ENCODE measurements at regions not wholly inside any gene's neighbourhood (a gene's known extent, or its start where the extent isn't known, plus 50 kb on each side); places are given as distances from the start of the nearest gene placed in this dataset.

- Mint-ChIP-seq H3K27ac (no peak overlapping the region), H3K4me1 (no peaks in the 10 kb centered on the region), H3K9me3 (no peaks in the 10 kb centered on the region), H3K4me3 (no peak overlapping the region), H3K36me3 (ENCODE audit: insufficient read depth in 1 of 3, low read depth in 3 of 3) (no peaks in the 10 kb centered on the region), H3K27me3 (ENCODE audit: low read depth) (peaks cover 25% of the 10 kb centered on the region)
- no CpG with 5 or more reads among the region's 5 CpGs for WGBS (ENCODE audit: extremely low coverage, insufficient read length, low lambda C conversion rate)
- no peak overlapping the region for H3K56ac ChIP-seq (ENCODE audit: insufficient read length, low read depth, low read length)
- no peak overlapping the region for H2BK15ac ChIP-seq (ENCODE audit: low read depth, low read length)
- no peak overlapping the region for H3K4me2 ChIP-seq (ENCODE audit: insufficient read depth, insufficient read length, low read length)
- H2BK5ac ChIP-seq (ENCODE audit: insufficient read length, low read length) = no peak overlapping the region
- no peak overlapping the region for H3K9ac ChIP-seq (ENCODE audit: extremely low read depth, insufficient read length, low read length)
- H3K23me2 ChIP-seq (ENCODE audit: insufficient read length, low read depth, low read length, poor library complexity, severe bottlenecking) = no peaks in the 10 kb centered on the region
- H2BK120ac ChIP-seq (ENCODE audit: low read depth, low read length, poor library complexity, severe bottlenecking) = no peak overlapping the region
- no peaks in the 10 kb centered on the region for H3K9me3 ChIP-seq (ENCODE audit: control insufficient read depth, low read depth, low read length)
- H2BK12ac ChIP-seq (ENCODE audit: insufficient read length, low read depth, low read length) = no peak overlapping the region
- no peak for DNase-seq
- no peak overlapping the region for H2AFZ ChIP-seq (ENCODE audit: low read length)
- H3T11ph ChIP-seq (ENCODE audit: low read length) = no peak overlapping the region
- no peak overlapping the region for H4K91ac ChIP-seq (ENCODE audit: insufficient read length, low read depth, low read length)
- no peaks in the 10 kb centered on the region for H3K79me1 ChIP-seq (ENCODE audit: insufficient read depth, low read depth, low read length, poor library complexity, severe bottlenecking)
- H2BK20ac ChIP-seq (ENCODE audit: low read depth, low read length, poor library complexity, severe bottlenecking) = no peak overlapping the region
- no peak overlapping the region for H3K4ac ChIP-seq (ENCODE audit: low read depth, low read length)
- H3K27me3 ChIP-seq (ENCODE audit: insufficient read depth, low read length) = no peaks in the 10 kb centered on the region
- no peaks in the 10 kb centered on the region for H3K4me1 ChIP-seq (ENCODE audit: insufficient read depth, low read length)
- H3K27ac ChIP-seq (ENCODE audit: insufficient read length, low read depth, low read length) = no peak overlapping the region
- no peak overlapping the region for H4K5ac ChIP-seq (ENCODE audit: insufficient read length, low read depth, low read length)
- H3K23ac ChIP-seq (ENCODE audit: insufficient read length, low read depth, low read length) = no peak overlapping the region
- no peak overlapping the region for H2AK5ac ChIP-seq (ENCODE audit: insufficient read length, low read length)
- H4K8ac ChIP-seq (replicated peaks; ENCODE audit: insufficient read length, low read depth, low read length) = no peak overlapping the region
- H3K79me2 ChIP-seq (ENCODE audit: insufficient read depth, low read length) = no peaks in the 10 kb centered on the region
- H3K18ac ChIP-seq (ENCODE audit: insufficient read length, low read depth, low read length) = no peak overlapping the region
- no peaks in the 10 kb centered on the region for H4K20me1 ChIP-seq (ENCODE audit: control insufficient read depth, insufficient read depth, insufficient read length)
- TF ChIP-seq CTCF (conservative IDR thresholded peaks at IDR 0.05) = no peak
- H3K14ac ChIP-seq (ENCODE audit: insufficient read depth, low read length) = no peak overlapping the region
Measured at GRCh38 chr12:53856132-53856531, 82.5 kb upstream of the HOXC13 start.
